MM.1S (cell line): ENCODE measurements at regions not wholly inside any gene's neighbourhood (a gene's known extent, or its start where the extent isn't known, plus 50 kb on each side); places are given as distances from the start of the nearest gene placed in this dataset.

Experiments used
- CTCF ChIP-seq: fragments of 300-600 bp; sonication (generic); IDR thresholded peaks from 2 replicates; pipeline ENCODE4 v1.5.1; 2016; ENCODE audit warnings: antibody characterized with exemption, low read length, mixed read lengths
- EZH2 ChIP-seq: fragments of 300-600 bp; sonication (generic); optimal IDR thresholded peaks from 2 replicates; pipeline ENCODE3; 2017; ENCODE audit warnings: low read depth, mild to moderate bottlenecking, antibody characterized with exemption, low read length, mixed read lengths
- EZH2phosphoT487 ChIP-seq: fragments of 300-600 bp; sonication (generic); IDR thresholded peaks from 2 replicates; pipeline ENCODE4 v1.6.1; 2018; ENCODE audit warnings: antibody characterized with exemption, low read length

- TF ChIP-seq CTCF (no peak), EZH2phosphoT487 (no peak), EZH2 (no peak)
These were observed 72.8 kb upstream of the LRCH1 start for GRCh38 chr13:46480131-46480530.
